ENCODE measurements at regions not wholly inside any gene's neighbourhood (a gene's known extent, or its start where the extent isn't known, plus 50 kb on each side); places are given as distances from the start of the nearest gene placed in this dataset.
"Not testable (repeated sequence)": the region's sequence is repeated elsewhere in the genome, so short reads cannot be mapped to it uniquely, and the experiment has no call there.

DNA sequence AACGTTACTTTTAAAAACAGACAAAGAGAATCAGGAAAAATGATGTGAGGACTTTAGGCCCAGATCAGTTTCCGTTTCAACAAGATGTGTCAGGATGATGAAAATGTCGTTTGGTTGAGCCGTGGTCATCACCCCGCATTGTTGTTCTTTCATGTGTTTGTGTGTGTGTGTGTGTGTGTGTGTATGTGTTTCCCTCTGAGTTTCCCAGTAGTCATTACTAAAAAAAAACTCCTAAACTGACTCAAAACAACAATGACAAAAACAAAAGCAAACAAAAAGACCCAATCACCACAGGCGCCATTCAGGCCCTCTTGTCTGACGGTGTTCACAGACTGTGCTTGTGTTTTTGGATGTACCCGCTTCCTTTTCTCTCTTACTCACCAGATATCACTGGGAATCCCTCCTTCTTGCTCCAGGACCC lies 210.6 kb upstream of the PLGLB2 start:
- TF ChIP-seq, protein P1, sequence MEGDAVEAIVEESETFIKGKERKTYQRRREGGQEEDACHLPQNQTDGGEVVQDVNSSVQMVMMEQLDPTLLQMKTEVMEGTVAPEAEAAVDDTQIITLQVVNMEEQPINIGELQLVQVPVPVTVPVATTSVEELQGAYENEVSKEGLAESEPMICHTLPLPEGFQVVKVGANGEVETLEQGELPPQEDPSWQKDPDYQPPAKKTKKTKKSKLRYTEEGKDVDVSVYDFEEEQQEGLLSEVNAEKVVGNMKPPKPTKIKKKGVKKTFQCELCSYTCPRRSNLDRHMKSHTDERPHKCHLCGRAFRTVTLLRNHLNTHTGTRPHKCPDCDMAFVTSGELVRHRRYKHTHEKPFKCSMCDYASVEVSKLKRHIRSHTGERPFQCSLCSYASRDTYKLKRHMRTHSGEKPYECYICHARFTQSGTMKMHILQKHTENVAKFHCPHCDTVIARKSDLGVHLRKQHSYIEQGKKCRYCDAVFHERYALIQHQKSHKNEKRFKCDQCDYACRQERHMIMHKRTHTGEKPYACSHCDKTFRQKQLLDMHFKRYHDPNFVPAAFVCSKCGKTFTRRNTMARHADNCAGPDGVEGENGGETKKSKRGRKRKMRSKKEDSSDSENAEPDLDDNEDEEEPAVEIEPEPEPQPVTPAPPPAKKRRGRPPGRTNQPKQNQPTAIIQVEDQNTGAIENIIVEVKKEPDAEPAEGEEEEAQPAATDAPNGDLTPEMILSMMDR (optimal IDR thresholded peaks at IDR 0.05 in 1 of 3, IDR thresholded peaks at IDR 0.05 in 1 of 3, conservative IDR thresholded peaks at IDR 0.05 in 1 of 3; ENCODE audit: extremely low read depth in 1 of 3, insufficient read depth in 2 of 3, low read length in 3 of 3) = not testable (repeated sequence)
- not testable (repeated sequence) for TF ChIP-seq EZH2 (IDR thresholded peaks at IDR 0.05; ENCODE audit: low read length)
